ENCODE measurements at regions not wholly inside any gene's neighbourhood (a gene's known extent, or its start where the extent isn't known, plus 50 kb on each side); places are given as distances from the start of the nearest gene placed in this dataset.

DNA sequence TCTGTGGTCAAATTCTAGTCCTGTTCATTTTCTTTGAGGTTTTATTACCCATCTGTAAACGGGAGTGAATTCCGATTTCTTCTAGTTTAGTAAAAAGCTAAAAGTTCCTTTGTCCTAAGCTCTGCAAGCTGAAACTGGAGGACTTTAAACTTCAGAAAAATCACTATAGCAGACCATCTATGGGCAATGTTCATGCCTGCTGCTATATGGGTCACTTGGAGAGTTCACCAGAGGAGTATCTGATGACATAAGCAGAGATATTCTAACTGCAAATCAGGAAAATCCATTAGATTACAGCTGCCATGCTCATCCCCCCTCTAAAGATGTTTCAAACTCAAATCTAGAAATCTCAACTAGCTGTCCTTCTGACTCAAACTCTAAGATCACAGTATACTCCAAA is 193.0 kb upstream of the RTL1 start:
- no peak overlapping the region for H3K27ac ChIP-seq
- no peaks in the 10 kb centered on the region for H3K36me3 ChIP-seq
- no peaks in the 10 kb centered on the region for H3K9me3 ChIP-seq
- H3K27me3 ChIP-seq (replicated peaks; ENCODE audit: insufficient read depth): peaks cover 5% of the 10 kb centered on the region
- WGBS: 48% methylated on average over 2 of the region's 2 CpGs
- no peak for TF ChIP-seq POLR2A (IDR thresholded peaks at IDR 0.05)
- TF ChIP-seq POLR2AphosphoS5 (IDR thresholded peaks at IDR 0.05): no peak
- TF ChIP-seq, protein P1, sequence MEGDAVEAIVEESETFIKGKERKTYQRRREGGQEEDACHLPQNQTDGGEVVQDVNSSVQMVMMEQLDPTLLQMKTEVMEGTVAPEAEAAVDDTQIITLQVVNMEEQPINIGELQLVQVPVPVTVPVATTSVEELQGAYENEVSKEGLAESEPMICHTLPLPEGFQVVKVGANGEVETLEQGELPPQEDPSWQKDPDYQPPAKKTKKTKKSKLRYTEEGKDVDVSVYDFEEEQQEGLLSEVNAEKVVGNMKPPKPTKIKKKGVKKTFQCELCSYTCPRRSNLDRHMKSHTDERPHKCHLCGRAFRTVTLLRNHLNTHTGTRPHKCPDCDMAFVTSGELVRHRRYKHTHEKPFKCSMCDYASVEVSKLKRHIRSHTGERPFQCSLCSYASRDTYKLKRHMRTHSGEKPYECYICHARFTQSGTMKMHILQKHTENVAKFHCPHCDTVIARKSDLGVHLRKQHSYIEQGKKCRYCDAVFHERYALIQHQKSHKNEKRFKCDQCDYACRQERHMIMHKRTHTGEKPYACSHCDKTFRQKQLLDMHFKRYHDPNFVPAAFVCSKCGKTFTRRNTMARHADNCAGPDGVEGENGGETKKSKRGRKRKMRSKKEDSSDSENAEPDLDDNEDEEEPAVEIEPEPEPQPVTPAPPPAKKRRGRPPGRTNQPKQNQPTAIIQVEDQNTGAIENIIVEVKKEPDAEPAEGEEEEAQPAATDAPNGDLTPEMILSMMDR (IDR thresholded peaks at IDR 0.05): no peak
- intact Hi-C loops (cut with DNase I): no loop called here
- no peaks in the 10 kb centered on the region for H3K4me1 ChIP-seq (replicated peaks)
- no peak overlapping the region for H3K4me3 ChIP-seq
- no peak for DNase-seq (ENCODE audit: low spot score)

DNA sequence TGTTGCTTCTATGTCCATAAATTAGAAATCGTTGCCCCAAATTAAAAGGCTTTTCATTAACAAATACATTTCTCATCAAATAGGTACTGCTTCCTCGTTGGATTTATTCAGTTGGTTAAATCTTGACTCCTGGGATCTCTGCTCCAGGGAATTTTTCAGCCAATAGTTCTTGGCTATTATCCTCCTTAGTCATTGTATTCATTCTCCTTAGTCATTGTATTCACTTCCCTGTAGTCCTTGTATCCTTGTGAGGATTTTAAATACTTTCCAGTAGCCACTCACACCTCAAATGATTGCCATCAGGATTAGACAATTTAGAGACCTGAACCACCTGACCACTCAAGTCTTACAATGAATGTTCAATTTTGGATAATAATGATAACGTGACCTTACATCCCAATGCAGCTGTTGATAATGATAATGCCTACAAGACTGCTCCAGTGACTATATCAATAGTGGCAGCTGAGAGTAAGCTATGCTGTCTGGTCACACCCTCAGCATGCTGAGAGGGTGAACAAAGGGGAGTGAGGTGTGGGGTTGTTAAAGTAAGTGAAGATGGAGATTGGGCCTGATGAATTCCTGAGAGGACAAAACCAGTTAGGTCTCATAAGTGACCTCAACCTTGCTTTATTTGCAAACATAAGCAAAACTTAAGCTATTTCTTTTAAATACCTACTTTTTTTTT is 193.7 kb upstream of the RTL1 start:
- Histone ChIP-seq H3K36me3 (no peaks in the 10 kb centered on the region), H3K27ac (no peak overlapping the region), H3K27me3 (replicated peaks; ENCODE audit: insufficient read depth) (peaks cover 5% of the 10 kb centered on the region), H3K4me1 (replicated peaks) (no peaks in the 10 kb centered on the region), H3K9me3 (no peaks in the 10 kb centered on the region), H3K4me3 (no peak overlapping the region)
- no peak for TF ChIP-seq POLR2AphosphoS5 (IDR thresholded peaks at IDR 0.05)
- TF ChIP-seq, protein P1 (IDR thresholded peaks at IDR 0.05): no peak
- no peak for TF ChIP-seq POLR2A (IDR thresholded peaks at IDR 0.05)
- WGBS: 80% methylated on average over 3 of the region's 3 CpGs
- no peak for DNase-seq (ENCODE audit: low spot score)
- intact Hi-C loops (cut with DNase I): no loop called here

DNA sequence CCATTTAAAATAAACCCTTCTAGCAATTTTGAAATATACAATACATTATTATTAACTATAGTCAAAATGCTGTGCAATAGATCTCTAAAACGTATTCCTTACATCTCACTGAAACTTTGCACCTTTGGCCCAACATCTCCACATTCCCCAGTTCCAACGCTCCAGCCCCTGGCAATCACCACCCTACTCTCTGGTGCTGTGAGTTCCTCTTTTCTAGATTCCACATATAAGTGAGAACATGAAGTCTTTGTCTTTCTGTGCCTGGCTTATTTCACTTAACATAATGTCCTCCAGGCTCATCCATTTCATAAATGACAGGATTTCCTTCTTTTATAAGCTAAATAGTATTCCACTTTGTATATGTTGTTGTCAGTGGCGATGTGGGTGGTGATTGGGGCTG is 194.7 kb upstream of the RTL1 start:
- no peak overlapping the region for H3K4me3 ChIP-seq
- intact Hi-C loops (cut with DNase I): no loop called here
- peaks cover 5% of the 10 kb centered on the region for H3K27me3 ChIP-seq (replicated peaks; ENCODE audit: insufficient read depth)
- TF ChIP-seq POLR2AphosphoS5 (IDR thresholded peaks at IDR 0.05): no peak
- H3K36me3 ChIP-seq: no peaks in the 10 kb centered on the region
- no peaks in the 10 kb centered on the region for H3K4me1 ChIP-seq (replicated peaks)
- no peak overlapping the region for H3K27ac ChIP-seq
- DNase-seq (ENCODE audit: low spot score): no peak
- H3K9me3 ChIP-seq: no peaks in the 10 kb centered on the region
- WGBS: 70% methylated on average over 3 of the region's 3 CpGs

DNA sequence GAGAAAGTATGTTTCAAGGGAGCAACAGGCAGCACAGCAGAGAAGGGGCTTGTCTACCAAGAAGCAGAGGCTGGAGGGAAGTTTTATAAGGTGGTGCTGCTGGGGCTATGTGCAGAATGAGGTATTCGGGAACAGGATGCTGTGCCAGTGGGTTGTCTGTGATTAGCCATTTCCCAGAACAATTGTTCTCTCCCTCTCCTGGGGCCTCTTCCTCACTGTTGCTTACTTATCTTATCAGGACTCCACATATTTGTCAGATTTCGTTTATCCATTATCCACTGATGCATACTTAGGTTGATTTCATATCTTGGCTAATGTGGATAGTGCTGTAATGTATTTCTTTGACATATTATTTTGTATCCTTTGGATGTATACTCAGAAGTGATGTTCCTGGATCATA is 195.1 kb upstream of the RTL1 start:
- H3K27me3 ChIP-seq (replicated peaks; ENCODE audit: insufficient read depth): peaks cover 5% of the 10 kb centered on the region
- no peak overlapping the region for H3K27ac ChIP-seq
- no peak for DNase-seq (ENCODE audit: low spot score)
- H3K4me1 ChIP-seq (replicated peaks): no peaks in the 10 kb centered on the region
- H3K9me3 ChIP-seq: no peaks in the 10 kb centered on the region
- intact Hi-C loops (cut with DNase I): no loop called here
- TF ChIP-seq POLR2AphosphoS5 (IDR thresholded peaks at IDR 0.05): no peak
- H3K36me3 ChIP-seq: no peaks in the 10 kb centered on the region
- 20% methylated on average over 2 of the region's 2 CpGs for WGBS
- no peak overlapping the region for H3K4me3 ChIP-seq

DNA sequence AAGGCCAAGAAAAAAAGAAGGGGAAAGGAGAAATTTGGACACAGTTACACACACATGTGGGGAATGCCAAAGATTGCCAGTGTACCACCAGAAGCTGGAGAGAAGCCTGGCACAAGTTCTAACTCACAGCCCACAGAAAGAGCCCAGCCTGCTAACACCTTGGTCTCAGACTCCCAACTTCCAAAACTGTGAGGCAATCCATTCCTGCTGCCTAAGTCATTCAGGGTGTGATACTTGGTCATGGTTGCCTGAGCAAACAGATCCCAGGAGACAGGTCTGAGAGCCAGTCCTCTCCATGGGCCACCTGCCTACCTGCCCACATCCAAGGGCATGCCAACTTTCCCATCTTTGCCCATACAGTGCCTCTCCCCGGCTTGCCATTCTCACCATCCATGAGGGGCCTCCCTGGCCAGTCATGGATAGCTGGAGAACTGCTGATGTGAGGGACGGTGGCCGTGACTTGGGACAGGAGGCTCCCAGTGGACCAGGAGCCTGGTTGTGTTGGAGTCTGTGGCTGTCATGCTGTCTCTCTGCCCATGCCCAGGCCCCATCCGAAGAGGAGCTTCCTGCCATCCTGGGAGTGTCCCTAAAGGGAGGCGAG is 198.0 kb upstream of the RTL1 start:
- H3K9me3 ChIP-seq: no peaks in the 10 kb centered on the region
- DNase-seq (ENCODE audit: low spot score): no peak
- 93% methylated on average over 5 of the region's 5 CpGs for WGBS
- no peak overlapping the region for H3K27ac ChIP-seq
- H3K27me3 ChIP-seq (replicated peaks; ENCODE audit: insufficient read depth): no peaks in the 10 kb centered on the region
- no peak overlapping the region for H3K4me3 ChIP-seq
- H3K4me1 ChIP-seq (replicated peaks): no peaks in the 10 kb centered on the region
- intact Hi-C loops (cut with DNase I): no loop called here
- TF ChIP-seq POLR2AphosphoS5 (IDR thresholded peaks at IDR 0.05) (no peak), POLR2A (IDR thresholded peaks at IDR 0.05) (no peak)
- TF ChIP-seq, protein P1 (IDR thresholded peaks at IDR 0.05): no peak
- H3K36me3 ChIP-seq: no peaks in the 10 kb centered on the region

DNA sequence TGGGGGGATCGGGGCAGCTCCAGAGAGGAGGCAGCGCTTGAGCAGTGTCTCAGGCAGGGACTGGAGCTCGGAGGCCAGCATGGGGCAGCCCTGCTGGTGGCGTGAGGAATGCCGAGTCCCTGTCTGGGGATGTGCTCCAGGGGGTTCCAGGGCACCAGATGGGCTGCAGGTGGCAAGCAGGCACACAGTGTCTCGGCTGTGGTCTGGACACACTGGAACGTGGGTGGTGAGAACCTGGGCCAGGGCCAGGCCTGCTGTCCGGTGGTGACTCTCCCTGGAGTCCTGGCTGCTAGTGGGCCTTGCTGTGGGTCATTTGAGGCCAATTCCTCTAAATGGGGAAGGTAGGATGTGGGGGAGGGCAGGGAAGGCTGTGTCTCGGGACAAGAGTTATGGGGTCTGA is 199.4 kb upstream of the RTL1 start:
- DNase-seq (ENCODE audit: low spot score): no peak
- TF ChIP-seq, protein P1 (IDR thresholded peaks at IDR 0.05): no peak
- TF ChIP-seq POLR2A (IDR thresholded peaks at IDR 0.05): no peak
- TF ChIP-seq POLR2AphosphoS5 (IDR thresholded peaks at IDR 0.05): no peak
- no peak overlapping the region for H3K27ac ChIP-seq
- no peaks in the 10 kb centered on the region for H3K4me1 ChIP-seq (replicated peaks)
- 84% methylated on average over 9 of the region's 9 CpGs for WGBS
- no peaks in the 10 kb centered on the region for H3K27me3 ChIP-seq (replicated peaks; ENCODE audit: insufficient read depth)
- no peak overlapping the region for H3K4me3 ChIP-seq
- intact Hi-C loops (cut with DNase I): no loop called here
- no peaks in the 10 kb centered on the region for H3K9me3 ChIP-seq
- H3K36me3 ChIP-seq: no peaks in the 10 kb centered on the region

Measured in prostate gland (tissue), 2 donors.